ENCODE measurements at regions not wholly inside any gene's neighbourhood (a gene's known extent, or its start where the extent isn't known, plus 50 kb on each side); places are given as distances from the start of the nearest gene placed in this dataset.

DNA sequence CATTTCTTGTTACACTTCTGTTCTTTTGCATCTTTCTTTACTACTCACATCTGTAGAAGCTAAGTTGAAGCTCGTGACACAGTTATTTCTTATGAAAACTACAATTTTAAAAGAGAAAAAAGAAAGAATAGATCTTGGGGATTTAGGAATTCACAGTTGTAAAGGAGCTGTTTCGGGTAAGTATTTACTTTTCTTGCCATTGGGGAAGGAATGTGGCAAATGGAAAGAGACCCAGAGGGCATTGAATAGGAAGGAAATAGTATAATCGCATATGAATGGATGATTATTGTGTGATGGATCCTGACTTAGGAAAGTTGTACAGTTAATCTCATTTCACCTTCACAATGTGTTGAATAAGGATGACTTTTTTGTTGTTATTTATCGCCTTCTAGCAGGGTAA lies 914.1 kb upstream of the CDH8 start:
- no peaks in the 10 kb centered on the region for H3K9me1 ChIP-seq (ENCODE audit: control insufficient read depth, extremely low read depth, insufficient read depth, low read length)
- H3K27me3 ChIP-seq (ENCODE audit: control insufficient read depth, extremely low read depth, insufficient read depth, low read length), result no peaks in the 10 kb centered on the region
- H4K20me1 ChIP-seq (ENCODE audit: control insufficient read depth, extremely low read depth, insufficient read depth, low read length), result no peaks in the 10 kb centered on the region
- no peak for TF ChIP-seq EZH2 (IDR thresholded peaks at IDR 0.05; ENCODE audit: low read length)
- TF ChIP-seq, protein P1, sequence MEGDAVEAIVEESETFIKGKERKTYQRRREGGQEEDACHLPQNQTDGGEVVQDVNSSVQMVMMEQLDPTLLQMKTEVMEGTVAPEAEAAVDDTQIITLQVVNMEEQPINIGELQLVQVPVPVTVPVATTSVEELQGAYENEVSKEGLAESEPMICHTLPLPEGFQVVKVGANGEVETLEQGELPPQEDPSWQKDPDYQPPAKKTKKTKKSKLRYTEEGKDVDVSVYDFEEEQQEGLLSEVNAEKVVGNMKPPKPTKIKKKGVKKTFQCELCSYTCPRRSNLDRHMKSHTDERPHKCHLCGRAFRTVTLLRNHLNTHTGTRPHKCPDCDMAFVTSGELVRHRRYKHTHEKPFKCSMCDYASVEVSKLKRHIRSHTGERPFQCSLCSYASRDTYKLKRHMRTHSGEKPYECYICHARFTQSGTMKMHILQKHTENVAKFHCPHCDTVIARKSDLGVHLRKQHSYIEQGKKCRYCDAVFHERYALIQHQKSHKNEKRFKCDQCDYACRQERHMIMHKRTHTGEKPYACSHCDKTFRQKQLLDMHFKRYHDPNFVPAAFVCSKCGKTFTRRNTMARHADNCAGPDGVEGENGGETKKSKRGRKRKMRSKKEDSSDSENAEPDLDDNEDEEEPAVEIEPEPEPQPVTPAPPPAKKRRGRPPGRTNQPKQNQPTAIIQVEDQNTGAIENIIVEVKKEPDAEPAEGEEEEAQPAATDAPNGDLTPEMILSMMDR (optimal IDR thresholded peaks at IDR 0.05 in 1 of 3, IDR thresholded peaks at IDR 0.05 in 1 of 3, conservative IDR thresholded peaks at IDR 0.05 in 1 of 3; ENCODE audit: extremely low read depth in 1 of 3, insufficient read depth in 2 of 3, low read length in 3 of 3), result no peak
- H3K4me3 ChIP-seq (ENCODE audit: control insufficient read depth in 2 of 3, extremely low read depth in 1 of 3, insufficient read depth in 2 of 3, low read depth in 1 of 3, low read length in 3 of 3), result no peak overlapping the region
- FAIRE-seq (no peak), DNase-seq (ENCODE audit: low read depth, low spot score) (no peak)
- no peak overlapping the region for H3K4me2 ChIP-seq (ENCODE audit: control insufficient read depth, extremely low read depth, insufficient read depth, low read depth, low read length)
- H3K4me1 ChIP-seq (ENCODE audit: control insufficient read depth, extremely low read depth, insufficient read depth, low read length), result no peaks in the 10 kb centered on the region
- no peaks in the 10 kb centered on the region for H3K79me2 ChIP-seq (ENCODE audit: control insufficient read depth, insufficient read depth, low read length)
- no peak overlapping the region for H3K9ac ChIP-seq (ENCODE audit: control insufficient read depth, extremely low read depth, insufficient read depth, low read length)
- no peak overlapping the region for H2AFZ ChIP-seq (ENCODE audit: control insufficient read depth, low read length)
- no peaks in the 10 kb centered on the region for H3K9me3 ChIP-seq (ENCODE audit: control insufficient read depth, low read depth, low read length)
- no peak overlapping the region for H3K27ac ChIP-seq (ENCODE audit: control insufficient read depth, insufficient read depth, low read length)
- dilution Hi-C loops (cut with MboI; ENCODE audit: extremely low pct_ligation_motif_present, low sequenced_read_pairs), result no loop called here
- H3K36me3 ChIP-seq (ENCODE audit: control insufficient read depth in 2 of 2, extremely low read depth in 1 of 2, insufficient read depth in 2 of 2, low read length in 2 of 2), result no peaks in the 10 kb centered on the region

DNA sequence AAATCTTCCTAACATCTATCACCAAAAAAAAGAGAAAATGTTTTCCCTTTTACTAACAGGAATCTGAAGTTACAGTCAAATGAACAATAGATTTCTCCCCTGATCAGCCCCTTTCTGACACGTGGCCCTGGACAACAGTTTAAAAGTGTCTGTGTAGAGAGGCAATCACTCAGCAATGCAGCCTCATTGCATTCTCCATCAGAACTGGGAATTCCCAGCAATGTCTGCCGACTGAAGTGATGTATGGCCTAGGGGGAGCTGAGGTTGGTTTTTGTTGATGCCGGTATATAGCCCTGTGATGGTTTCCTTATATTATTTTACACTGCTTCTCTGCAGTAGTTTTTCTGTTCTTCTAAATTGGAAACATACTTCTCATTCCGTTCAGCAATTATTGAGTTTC lies 904.3 kb upstream of the CDH8 start:
- no peaks in the 10 kb centered on the region for H3K9me1 ChIP-seq (ENCODE audit: control insufficient read depth, extremely low read depth, insufficient read depth, low read length)
- no peak overlapping the region for H3K27ac ChIP-seq (ENCODE audit: control insufficient read depth, insufficient read depth, low read length)
- no peaks in the 10 kb centered on the region for H3K36me3 ChIP-seq (ENCODE audit: control insufficient read depth in 2 of 2, extremely low read depth in 1 of 2, insufficient read depth in 2 of 2, low read length in 2 of 2)
- H3K4me2 ChIP-seq (ENCODE audit: control insufficient read depth, extremely low read depth, insufficient read depth, low read depth, low read length), result no peak overlapping the region
- dilution Hi-C loops (cut with MboI; ENCODE audit: extremely low pct_ligation_motif_present, low sequenced_read_pairs), result no loop called here
- no peaks in the 10 kb centered on the region for H3K27me3 ChIP-seq (ENCODE audit: control insufficient read depth, extremely low read depth, insufficient read depth, low read length)
- no peaks in the 10 kb centered on the region for H4K20me1 ChIP-seq (ENCODE audit: control insufficient read depth, extremely low read depth, insufficient read depth, low read length)
- H3K9me3 ChIP-seq (ENCODE audit: control insufficient read depth, low read depth, low read length), result no peaks in the 10 kb centered on the region
- no peaks in the 10 kb centered on the region for H3K79me2 ChIP-seq (ENCODE audit: control insufficient read depth, insufficient read depth, low read length)
- H3K4me3 ChIP-seq (ENCODE audit: control insufficient read depth in 2 of 3, extremely low read depth in 1 of 3, insufficient read depth in 2 of 3, low read depth in 1 of 3, low read length in 3 of 3), result no peak overlapping the region
- FAIRE-seq (no peak), DNase-seq (ENCODE audit: low read depth, low spot score) (no peak)
- no peak for TF ChIP-seq EZH2 (IDR thresholded peaks at IDR 0.05; ENCODE audit: low read length)
- TF ChIP-seq, protein P1 (optimal IDR thresholded peaks at IDR 0.05 in 1 of 3, IDR thresholded peaks at IDR 0.05 in 1 of 3, conservative IDR thresholded peaks at IDR 0.05 in 1 of 3; ENCODE audit: extremely low read depth in 1 of 3, insufficient read depth in 2 of 3, low read length in 3 of 3), result no peak
- no peaks in the 10 kb centered on the region for H3K4me1 ChIP-seq (ENCODE audit: control insufficient read depth, extremely low read depth, insufficient read depth, low read length)
- H3K9ac ChIP-seq (ENCODE audit: control insufficient read depth, extremely low read depth, insufficient read depth, low read length), result no peak overlapping the region
- no peak overlapping the region for H2AFZ ChIP-seq (ENCODE audit: control insufficient read depth, low read length)

Data from keratinocyte (primary cell).